ENCODE measurements at regions not wholly inside any gene's neighbourhood (a gene's known extent, or its start where the extent isn't known, plus 50 kb on each side); places are given as distances from the start of the nearest gene placed in this dataset.

DNA sequence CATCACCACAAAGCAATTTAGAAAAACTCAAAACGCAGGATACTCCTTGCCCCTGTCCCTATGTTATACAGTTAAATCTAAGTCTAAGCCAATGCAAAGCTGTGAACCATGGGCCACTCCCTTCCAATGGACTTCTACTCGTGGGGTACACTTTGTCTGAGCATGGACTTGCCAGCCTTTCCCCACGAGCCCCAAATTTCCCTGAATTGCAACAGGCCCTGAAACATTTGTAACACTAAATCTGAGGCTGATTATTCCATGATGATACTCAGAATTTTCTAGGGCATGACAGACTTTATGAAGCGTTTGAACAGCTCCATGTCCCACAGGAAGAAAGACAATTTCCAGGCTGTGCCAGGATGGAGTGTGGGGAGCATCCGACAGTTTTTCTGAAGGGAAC is 189.6 kb downstream of the TXNL1 start:
- TF ChIP-seq, protein P1, sequence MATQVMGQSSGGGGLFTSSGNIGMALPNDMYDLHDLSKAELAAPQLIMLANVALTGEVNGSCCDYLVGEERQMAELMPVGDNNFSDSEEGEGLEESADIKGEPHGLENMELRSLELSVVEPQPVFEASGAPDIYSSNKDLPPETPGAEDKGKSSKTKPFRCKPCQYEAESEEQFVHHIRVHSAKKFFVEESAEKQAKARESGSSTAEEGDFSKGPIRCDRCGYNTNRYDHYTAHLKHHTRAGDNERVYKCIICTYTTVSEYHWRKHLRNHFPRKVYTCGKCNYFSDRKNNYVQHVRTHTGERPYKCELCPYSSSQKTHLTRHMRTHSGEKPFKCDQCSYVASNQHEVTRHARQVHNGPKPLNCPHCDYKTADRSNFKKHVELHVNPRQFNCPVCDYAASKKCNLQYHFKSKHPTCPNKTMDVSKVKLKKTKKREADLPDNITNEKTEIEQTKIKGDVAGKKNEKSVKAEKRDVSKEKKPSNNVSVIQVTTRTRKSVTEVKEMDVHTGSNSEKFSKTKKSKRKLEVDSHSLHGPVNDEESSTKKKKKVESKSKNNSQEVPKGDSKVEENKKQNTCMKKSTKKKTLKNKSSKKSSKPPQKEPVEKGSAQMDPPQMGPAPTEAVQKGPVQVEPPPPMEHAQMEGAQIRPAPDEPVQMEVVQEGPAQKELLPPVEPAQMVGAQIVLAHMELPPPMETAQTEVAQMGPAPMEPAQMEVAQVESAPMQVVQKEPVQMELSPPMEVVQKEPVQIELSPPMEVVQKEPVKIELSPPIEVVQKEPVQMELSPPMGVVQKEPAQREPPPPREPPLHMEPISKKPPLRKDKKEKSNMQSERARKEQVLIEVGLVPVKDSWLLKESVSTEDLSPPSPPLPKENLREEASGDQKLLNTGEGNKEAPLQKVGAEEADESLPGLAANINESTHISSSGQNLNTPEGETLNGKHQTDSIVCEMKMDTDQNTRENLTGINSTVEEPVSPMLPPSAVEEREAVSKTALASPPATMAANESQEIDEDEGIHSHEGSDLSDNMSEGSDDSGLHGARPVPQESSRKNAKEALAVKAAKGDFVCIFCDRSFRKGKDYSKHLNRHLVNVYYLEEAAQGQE (IDR thresholded peaks at IDR 0.05; ENCODE audit: insufficient read depth in 1 of 2, low read depth in 2 of 2, low read length in 2 of 2): no peak
- TF ChIP-seq TAF1 (IDR thresholded peaks at IDR 0.05; ENCODE audit: borderline replicate concordance, insufficient read depth, low read length): no peak
- TF ChIP-seq POLR2AphosphoS5 (IDR thresholded peaks at IDR 0.05; ENCODE audit: low read depth, low read length): no peak
- no peak for TF ChIP-seq SIN3A (IDR thresholded peaks at IDR 0.05; ENCODE audit: borderline replicate concordance, insufficient read depth, low read length)

Measured in PFSK-1 (cell line).